Endothelial cell (in vitro differentiated cells): ENCODE measurements at regions not wholly inside any gene's neighbourhood (a gene's known extent, or its start where the extent isn't known, plus 50 kb on each side); places are given as distances from the start of the nearest gene placed in this dataset.

Experiments used
- DNase-seq: peaks from one replicate; pipeline ENCODE4 v3.0.0; 2021; ENCODE audit warnings: low spot score
- H3K27ac Mint-ChIP-seq: one replicate; pipeline ENCODE4 v1.8.0; 2021; ENCODE audit warnings: mixed read lengths, inconsistent platforms; ENCODE audit not compliant: unreplicated experiment
- H3K27me3 Mint-ChIP-seq: one replicate; pipeline ENCODE4 v1.8.0; 2021; ENCODE audit warnings: mild to moderate bottlenecking, moderate library complexity, mixed read lengths, inconsistent platforms; ENCODE audit not compliant: unreplicated experiment
- H3K36me3 Mint-ChIP-seq: one replicate; pipeline ENCODE4 v1.8.0; 2021; ENCODE audit warnings: mild to moderate bottlenecking, low read depth, mixed read lengths, inconsistent platforms; ENCODE audit not compliant: unreplicated experiment
- H3K4me1 Mint-ChIP-seq: one replicate; pipeline ENCODE4 v1.8.0; 2021; ENCODE audit warnings: mild to moderate bottlenecking, mixed read lengths, inconsistent platforms; ENCODE audit not compliant: unreplicated experiment
- H3K4me3 Mint-ChIP-seq: one replicate; pipeline ENCODE4 v1.8.0; 2021; ENCODE audit warnings: mild to moderate bottlenecking, mixed read lengths, inconsistent platforms; ENCODE audit not compliant: unreplicated experiment
- H3K9me3 Mint-ChIP-seq: one replicate; pipeline ENCODE4 v1.8.0; 2021; ENCODE audit warnings: mixed read lengths, inconsistent platforms; ENCODE audit not compliant: unreplicated experiment
- TF ChIP-seq, protein P1 (sequence below): fragments of 200-600 bp; sonication (generic); IDR thresholded peaks from one replicate; pipeline ENCODE4 v1.5.0; 2021; ENCODE audit warnings: antibody characterized with exemption; ENCODE audit not compliant: unreplicated experiment

DNA sequence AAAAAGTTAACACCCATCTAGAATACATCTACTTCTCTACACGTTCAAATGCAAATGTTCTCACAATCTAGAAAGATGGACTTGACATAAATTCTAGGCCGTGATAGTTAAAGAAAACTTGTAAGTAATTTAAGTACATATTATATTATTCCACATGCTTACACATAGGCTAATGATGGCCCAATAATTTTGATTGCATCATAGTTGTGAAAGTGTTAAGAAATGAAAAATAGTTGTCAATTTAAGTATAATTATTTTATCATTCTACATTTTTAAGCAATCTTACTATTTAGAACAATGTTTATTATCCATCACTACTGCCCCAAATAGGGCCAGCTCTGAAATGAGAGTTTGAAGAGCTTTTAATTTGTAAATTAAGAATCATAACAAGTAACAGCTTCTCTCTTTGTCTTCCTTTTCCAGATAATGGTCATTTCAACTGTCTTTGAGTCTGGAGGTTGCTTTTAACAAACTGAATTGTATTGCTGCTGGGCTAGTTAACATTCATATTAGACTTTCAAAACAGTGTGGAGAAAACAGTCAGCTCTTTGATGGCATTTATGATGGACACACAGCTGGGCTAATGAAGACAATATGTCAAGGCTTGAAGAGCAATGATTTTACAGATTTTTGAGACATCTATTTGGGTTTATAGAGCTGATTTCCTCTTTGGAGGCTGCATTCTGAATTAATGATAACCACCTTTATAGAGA is 246.1 kb upstream of the KCNH8 start:
- Mint-ChIP-seq H3K4me3 (no peak overlapping the region), H3K9me3 (no peaks in the 10 kb centered on the region), H3K4me1 (no peaks in the 10 kb centered on the region), H3K27ac (no peak overlapping the region), H3K27me3 (no peaks in the 10 kb centered on the region), H3K36me3 (no peaks in the 10 kb centered on the region)
- no peak for DNase-seq
- TF ChIP-seq, protein P1, sequence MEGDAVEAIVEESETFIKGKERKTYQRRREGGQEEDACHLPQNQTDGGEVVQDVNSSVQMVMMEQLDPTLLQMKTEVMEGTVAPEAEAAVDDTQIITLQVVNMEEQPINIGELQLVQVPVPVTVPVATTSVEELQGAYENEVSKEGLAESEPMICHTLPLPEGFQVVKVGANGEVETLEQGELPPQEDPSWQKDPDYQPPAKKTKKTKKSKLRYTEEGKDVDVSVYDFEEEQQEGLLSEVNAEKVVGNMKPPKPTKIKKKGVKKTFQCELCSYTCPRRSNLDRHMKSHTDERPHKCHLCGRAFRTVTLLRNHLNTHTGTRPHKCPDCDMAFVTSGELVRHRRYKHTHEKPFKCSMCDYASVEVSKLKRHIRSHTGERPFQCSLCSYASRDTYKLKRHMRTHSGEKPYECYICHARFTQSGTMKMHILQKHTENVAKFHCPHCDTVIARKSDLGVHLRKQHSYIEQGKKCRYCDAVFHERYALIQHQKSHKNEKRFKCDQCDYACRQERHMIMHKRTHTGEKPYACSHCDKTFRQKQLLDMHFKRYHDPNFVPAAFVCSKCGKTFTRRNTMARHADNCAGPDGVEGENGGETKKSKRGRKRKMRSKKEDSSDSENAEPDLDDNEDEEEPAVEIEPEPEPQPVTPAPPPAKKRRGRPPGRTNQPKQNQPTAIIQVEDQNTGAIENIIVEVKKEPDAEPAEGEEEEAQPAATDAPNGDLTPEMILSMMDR, result no peak

DNA sequence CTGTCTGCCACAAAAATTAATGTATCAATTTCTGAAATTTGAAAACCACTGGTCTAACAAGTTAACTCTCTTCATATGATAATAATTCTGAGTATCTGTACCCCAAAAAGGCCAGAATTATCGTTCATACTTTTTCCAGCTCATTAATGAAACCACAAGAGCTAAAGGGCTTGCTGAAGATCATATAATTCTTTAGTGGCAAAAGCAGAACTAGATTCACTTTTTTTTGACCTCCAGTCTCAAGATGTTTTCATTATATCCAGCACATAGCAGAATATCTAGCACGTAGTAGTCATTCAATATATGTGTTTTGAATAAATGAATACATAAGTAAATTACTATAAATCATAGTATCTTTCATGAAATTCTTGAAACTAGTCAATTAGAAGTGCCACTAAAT is 246.7 kb upstream of the KCNH8 start:
- DNase-seq, result no peak
- no peaks in the 10 kb centered on the region for H3K4me1 Mint-ChIP-seq
- H3K27ac Mint-ChIP-seq, result no peak overlapping the region
- H3K27me3 Mint-ChIP-seq, result no peaks in the 10 kb centered on the region
- TF ChIP-seq, protein P1, result no peak
- no peak overlapping the region for H3K4me3 Mint-ChIP-seq
- H3K9me3 Mint-ChIP-seq, result no peaks in the 10 kb centered on the region
- H3K36me3 Mint-ChIP-seq, result no peaks in the 10 kb centered on the region

DNA sequence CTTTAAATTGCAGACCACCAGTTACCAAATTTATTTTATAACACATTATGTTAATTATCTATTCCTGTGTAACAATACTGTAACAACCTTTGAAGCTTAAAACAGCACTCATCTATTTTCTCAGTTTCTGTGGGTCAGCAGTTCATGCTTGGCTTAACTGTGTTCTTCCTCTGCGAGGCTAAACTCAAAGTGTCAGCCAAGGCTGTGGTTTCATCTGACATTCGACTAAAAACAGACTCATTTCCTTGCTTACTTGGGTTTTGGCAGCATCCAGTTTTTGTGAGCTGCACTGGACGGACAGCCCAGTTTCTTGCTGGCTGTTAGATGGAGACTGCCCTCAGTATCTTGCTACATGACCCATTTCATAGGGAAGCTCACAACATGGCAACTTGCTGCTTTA is 247.3 kb upstream of the KCNH8 start:
- H3K27me3 Mint-ChIP-seq, result no peaks in the 10 kb centered on the region
- TF ChIP-seq, protein P1, result no peak
- H3K27ac Mint-ChIP-seq, result no peak overlapping the region
- no peak for DNase-seq
- H3K9me3 Mint-ChIP-seq, result no peaks in the 10 kb centered on the region
- no peak overlapping the region for H3K4me3 Mint-ChIP-seq
- H3K36me3 Mint-ChIP-seq, result no peaks in the 10 kb centered on the region
- H3K4me1 Mint-ChIP-seq, result no peaks in the 10 kb centered on the region

DNA sequence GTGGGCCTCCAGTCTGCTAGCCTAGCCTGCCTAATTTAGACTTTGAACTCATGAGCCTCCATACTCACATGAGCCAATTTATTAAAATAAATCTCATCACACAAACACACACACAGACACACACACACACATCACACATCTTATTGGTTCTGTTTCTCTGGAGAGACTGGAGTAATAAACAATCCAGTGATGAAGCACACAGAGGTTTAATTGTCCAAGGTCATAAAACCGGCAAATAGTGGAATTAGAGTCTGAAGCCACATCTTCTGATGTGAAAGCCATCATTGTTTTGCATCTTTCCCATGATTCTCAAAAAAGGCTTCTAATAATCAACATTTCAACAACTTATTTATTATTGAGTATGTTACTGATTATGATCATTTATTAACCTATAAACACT is 249.4 kb upstream of the KCNH8 start:
- Mint-ChIP-seq H3K9me3 (no peaks in the 10 kb centered on the region), H3K4me3 (no peak overlapping the region), H3K4me1 (no peaks in the 10 kb centered on the region), H3K36me3 (no peaks in the 10 kb centered on the region), H3K27ac (no peak overlapping the region), H3K27me3 (no peaks in the 10 kb centered on the region)
- no peak for DNase-seq
- TF ChIP-seq, protein P1, result no peak

DNA sequence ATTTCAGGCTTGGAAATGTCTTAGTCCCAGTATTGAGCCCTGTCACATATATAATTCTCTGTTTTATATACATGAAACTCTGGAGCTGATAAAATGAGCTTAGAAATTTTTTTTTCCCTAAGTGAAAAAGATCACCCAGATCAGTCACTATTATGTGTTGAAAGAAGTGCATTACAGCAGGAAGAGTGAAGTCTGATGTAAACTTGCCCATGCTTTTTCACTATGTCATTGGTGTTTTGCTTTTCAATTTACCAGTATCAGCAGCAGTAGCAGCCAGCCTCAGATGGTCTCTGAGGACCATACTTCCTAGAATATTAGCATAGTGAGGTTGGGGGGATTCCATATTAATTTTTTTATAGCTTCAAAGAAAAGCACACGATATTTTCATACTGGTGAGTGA is 255.6 kb upstream of the KCNH8 start:
- no peak overlapping the region for H3K27ac Mint-ChIP-seq
- H3K4me1 Mint-ChIP-seq, result no peaks in the 10 kb centered on the region
- no peak for DNase-seq
- TF ChIP-seq, protein P1, result no peak
- no peaks in the 10 kb centered on the region for H3K9me3 Mint-ChIP-seq
- no peaks in the 10 kb centered on the region for H3K36me3 Mint-ChIP-seq
- peaks cover 3% of the 10 kb centered on the region for H3K27me3 Mint-ChIP-seq
- H3K4me3 Mint-ChIP-seq, result no peak overlapping the region
